Stromal cell of bone marrow (primary cell): ENCODE measurements at regions not wholly inside any gene's neighbourhood (a gene's known extent, or its start where the extent isn't known, plus 50 kb on each side); places are given as distances from the start of the nearest gene placed in this dataset.

Source experiments
- DNase-seq: peaks from one replicate; pipeline ENCODE4 v3.0.0-alpha.2; 2012; ENCODE audit warnings: low read depth

DNA sequence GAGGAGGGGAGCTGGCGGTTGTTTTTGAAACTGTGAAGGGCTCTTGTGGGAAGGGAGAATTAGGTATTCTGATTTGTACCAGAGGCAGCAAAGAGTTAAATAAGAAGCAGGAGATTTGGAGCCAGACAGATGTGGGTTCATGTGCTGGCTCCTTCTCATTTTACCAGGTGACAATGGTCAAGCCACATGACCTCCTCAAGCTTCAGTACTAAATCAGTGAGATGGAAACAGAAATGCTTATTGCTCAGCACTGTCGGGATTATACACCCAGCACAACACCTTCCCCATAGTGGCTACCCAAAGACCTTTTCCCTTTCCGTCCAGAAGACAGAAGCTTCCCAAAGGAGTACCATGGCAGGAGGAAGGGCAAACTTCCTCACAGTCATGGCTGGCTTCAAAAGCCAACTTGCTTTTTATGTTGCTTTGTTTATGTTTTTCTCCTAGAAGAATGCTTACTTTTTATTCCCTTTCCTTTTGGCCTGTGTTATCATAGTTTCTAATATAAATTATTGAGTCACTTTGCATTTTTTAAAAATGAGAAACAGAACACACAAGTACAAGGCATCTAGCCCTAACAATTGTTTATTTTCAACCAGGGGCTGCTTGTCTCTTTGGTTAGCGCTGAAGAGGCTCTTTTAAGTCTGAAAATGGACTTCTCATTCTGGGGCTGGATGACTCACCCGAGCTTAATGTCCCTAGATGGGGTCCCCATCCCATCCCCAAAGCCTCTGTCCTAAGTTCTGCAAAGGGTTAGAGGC is 181.5 kb upstream of the ZBED5 start:
- no peak for DNase-seq

DNA sequence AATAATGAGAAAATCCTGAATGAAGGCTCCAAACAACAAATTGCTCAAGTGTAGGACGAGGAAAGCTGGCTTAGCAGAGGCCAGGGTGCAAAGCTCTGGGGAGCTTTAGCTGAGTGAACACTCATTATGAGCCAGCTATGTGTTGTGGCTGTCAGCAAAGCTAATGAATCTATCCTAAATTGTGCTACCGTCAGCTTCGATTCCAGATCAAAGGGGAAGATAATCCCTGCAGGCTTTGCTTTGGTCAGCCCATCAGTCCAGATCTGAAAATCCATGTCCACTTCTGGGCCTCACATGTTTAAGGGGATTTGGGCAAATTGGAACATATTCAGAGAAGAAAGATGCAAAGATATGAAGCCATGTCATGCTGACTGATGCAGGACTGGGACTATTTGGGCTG is 180.9 kb upstream of the ZBED5 start:
- no peak for DNase-seq

DNA sequence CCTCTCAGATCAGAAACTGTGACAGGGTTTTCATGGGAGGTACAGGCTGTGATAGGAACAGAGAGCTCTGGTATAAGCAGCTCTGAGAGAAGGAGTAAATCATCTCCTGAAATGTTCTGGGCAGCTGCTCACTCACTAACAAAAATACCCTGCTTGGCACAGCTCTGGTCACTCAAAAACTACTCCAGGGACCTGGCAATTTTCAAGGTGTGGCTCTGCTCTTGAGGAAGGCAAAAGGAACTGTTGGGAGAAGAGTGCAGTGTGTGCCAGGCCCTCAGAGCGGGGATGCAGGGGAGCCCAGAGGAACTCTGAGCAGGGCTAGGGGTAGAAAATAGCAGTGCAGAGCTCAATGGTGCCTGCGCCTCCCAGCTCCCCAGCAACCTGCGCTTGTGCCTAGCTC is 180.5 kb upstream of the ZBED5 start:
- DNase-seq: no peak

DNA sequence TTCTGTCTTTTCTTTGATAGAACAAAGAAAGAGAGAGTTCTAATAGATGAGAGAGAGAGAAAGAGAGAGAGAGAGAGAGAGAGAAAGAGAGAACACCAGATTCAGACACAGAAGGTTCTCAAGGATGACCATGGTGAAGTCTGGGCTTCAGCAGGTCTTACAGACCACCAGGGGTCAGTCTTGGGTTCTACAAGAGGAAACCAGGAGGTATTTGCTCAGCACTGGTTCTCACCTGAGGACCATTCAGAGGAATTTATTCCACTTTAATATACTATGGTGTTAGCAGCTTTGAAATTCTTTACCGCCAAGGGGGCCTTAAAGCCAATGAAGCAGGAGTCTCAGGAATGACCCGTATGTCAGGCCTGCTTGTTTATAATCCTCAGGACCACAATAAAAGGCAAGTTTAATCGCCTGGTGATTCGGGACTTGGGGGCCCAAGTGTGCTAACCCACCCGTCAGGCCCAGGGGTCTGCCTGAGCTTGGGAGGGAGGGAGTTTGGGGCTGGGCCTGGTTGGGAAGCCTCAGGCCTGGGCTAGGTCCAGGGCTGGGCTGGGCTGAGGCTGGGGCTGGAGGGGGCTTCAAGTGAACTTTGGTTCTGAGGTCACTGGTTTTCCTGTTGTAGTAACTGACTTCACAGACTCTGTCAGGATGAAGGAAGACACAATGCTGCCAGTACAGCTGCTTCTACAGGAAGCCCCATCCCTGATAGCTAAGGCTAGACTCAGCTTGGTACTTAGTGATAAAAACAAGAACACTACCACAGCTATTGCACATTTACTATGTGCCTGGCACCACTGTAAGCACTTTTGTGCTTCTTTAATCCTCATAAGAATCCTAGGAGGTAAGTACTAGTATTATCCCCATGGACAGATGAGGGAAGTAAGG is 179.2 kb upstream of the ZBED5 start:
- DNase-seq: no peak

DNA sequence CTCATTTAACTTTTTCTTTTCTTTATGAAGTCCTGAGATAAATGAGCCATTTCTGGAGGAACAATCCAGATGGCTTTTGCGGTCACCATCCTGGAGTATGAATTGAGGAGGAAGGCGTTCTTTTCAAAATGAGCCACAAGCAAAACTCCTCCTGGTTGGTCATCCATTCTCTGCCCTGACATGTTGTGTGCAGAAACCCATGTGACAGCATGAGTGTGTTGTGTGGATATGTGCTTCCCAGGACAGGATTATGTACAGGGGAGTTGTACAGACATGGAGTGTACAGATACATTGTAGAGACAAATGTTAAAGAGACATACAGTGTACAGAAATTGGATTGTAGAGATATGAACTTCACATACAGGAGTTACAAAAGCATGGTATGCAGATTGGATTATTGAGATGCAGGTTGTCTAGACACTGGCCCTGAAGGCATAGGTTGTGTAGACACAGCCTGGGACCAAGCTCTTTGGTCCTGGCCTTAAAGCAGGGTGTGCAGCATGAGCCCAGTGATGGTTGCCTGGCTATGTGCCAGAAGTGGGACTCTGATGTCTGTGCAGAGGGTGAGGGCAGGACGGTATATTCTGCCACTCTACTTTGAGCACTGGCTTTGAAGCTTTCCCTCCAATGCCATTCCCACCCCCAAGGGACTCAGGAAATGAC is 178.5 kb upstream of the ZBED5 start:
- DNase-seq: no peak

DNA sequence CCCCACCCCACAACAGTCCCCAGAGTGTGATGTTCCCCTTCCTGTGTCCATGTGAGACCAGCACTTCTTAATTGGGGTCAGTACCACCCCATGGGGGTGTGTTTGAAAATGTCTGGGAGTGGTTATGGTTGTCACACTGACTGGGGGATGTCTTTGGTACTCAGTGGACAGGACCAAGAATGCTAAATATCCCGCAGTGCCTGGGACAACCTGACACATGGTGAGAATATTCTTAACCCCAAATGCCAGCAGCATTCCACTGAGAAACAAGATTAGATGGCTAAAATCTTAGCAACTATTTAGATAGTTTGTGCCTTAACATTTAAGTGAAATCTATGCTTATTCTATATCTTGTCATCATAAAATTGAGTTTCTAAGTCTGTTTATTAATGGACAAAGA is 177.5 kb upstream of the ZBED5 start:
- DNase-seq: no peak

DNA sequence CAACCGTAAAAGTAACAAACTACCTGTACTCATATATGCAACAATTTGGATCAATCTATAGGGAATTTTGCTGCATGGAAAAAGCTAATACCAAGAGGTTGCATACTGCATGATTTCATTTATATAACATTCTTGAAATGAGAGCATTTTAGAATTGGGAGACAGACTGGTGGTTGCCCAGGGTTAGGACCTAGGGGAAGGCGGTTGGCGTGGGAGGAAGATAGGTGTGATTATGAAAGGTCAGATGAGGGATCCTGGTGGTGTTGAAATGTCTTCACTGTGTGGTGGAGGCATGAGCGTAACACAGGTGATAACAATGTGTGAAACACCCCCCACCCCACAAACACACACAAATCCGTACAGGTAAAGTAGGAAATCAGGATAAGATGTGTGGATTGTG is 176.6 kb upstream of the ZBED5 start:
- DNase-seq: no peak

DNA sequence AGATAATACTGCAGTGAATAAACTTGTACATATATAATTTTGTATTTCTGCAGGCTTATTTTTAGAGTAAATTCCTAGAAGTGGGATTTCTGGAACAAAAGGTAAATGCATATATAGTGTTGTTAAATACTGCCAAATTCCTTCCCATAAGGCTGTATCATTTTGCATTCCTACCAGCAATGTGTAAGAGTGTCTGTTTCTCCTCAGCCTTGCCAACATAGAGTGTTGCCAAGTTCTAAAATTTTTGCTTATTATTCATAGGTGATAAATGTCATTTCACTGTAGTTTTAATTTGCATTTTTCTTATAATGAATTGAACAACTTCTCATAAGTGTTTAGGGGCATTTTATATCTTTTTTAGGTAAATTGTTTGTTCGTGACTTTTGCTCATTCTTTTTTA is 174.2 kb upstream of the ZBED5 start:
- DNase-seq: no peak

DNA sequence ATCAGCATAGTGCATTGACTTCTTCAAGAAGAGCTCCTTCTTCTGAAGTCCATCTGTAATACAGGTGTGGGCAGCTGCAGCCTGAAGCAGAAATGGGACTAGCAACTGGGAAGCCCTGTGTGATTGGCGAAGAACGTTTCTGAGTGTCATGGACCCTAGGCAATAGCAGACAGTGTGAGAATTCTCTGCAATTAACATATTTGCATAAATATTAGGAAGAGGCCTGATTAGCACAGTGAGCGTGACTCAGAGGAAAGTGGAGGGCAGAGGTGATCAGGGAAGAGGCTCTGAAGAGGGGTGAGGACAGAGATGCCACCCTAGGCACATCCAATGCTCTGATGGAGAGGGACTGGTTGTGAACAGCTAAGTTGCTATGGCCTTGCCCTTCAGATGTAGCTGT is 171.2 kb upstream of the ZBED5 start:
- no peak for DNase-seq

DNA sequence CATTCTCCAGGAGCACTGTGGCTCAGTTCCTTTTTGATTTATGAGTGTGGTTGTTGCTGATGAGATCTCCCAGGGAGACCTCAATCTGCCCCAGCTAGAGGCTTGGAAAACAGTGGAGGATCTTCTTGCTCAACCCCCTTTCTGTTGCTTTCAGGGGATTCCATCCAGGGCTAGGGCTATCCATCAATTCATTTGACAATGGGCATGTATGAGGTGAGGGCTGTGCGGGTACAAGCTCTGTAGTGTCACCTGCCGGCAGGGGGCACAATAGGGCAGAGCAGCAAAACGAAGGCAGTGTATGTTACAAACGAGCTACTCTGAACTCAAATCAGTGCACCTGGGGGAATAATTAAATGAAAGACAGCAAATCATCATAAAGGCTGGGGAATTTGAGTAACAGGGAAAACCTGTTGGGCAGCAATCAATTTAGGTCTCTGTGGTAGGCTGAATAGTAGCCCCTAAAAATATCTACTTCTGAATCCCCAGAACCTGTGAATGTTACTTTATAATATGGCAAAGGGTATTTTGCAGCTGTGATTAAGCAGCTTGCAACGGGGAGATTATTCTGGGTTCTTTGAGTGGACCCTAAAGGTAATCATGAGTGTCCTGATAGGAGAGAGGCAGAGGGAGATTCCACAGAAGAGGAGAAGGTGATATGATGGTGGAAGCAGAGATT is 170.3 kb upstream of the ZBED5 start:
- DNase-seq: no peak

DNA sequence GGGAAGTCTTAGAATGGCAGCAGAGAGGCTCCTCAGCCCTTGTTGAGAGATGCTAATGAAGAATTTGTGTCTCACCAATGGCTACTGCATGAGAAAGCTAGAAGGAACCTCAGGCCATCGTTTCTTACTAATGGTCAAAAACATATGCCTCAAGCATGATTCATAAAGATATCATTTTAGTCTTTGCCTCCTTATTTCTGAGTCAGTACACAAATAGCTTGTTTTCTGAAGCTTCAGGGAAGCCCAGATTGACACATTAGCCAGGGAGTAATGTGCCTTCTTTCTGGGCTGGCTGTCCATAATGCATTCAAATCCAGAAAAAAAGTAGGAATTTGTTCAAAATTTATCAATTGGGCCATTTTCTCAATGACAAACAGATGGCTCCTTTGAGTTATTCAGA is 169.4 kb upstream of the ZBED5 start:
- peak; percentile 77 for DNase-seq

DNA sequence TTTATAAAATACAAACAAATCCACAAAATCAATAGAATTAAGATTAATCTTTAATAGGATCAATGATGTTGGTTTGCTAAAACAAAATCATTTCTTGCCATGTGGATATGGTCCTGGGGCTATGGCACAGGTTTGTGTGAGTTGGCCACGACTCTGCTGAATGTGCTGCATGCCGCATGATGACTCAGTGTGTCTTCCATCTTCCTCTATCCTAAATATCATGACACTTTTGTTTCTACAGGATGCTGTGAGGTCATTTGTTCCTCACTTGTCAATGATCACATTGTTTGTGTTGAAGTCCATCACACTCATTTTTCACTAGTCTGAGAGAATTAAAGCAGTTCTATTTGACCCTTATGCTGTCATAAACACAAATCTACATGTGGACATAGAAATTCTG is 167.2 kb upstream of the ZBED5 start:
- no peak for DNase-seq

DNA sequence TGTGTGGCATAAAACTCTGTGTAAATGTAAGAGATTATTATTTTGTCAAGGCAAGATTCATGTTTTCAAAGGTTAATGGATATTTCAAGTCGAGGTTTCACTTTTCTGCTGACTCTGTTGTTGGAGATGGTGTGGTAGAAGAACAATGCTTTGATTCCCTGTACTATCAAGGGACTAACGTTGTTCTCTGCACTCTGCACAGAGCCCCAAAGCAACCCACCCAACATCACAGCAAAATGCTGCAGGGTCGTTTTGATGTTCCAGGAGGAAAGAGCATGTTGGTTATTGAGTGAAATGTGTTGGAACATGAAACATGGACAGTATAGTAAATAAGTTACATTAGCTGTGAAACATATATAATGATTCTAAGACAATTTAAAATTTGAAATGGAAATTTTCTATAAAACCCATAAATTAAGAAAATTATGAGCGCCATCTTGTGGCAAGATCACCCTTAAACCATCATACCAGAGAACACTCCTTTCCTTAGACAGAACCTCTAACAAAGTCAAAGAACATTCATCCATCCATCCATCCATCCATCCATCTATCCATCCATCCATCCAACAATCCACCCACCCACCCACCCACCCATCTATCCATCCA is 164.4 kb upstream of the ZBED5 start:
- DNase-seq: no peak

DNA sequence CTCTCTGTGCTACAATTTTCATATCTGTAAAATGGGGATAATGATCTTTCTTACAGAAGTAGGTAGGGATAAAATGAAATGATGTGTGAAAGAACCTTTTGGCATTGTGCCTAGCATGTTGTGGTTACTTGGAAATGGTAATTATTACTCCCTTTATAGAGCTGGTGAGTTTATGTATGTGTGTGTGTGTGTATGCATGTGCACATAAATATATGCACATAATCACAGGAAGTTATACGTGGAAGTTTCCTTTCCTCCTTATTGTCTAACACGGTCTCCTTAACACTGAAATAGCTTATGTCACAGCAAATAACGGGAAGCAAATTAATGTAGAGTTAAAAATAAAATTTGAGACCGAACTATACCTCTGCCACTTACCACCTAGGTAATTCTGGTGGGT is 163.7 kb upstream of the ZBED5 start:
- DNase-seq: no peak

DNA sequence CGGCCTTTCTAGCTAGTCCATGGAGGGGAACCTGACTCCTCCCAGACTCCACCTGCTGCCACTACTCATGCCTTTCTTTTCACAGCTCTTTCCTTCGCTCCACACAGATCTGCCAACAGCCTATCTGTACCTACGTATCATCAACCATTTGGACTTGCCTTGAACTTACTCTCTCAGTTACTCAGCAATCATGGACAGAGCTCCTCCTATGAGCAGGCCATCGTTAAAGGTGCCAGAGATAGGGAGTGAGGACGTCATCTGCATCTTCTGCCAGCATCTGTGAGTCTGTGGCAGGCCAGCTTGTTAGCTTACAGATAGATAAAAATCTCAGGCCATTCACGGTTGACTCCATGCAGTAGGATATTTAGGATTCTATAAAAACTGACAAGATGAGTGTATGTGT is 162.9 kb upstream of the ZBED5 start:
- DNase-seq: no peak

DNA sequence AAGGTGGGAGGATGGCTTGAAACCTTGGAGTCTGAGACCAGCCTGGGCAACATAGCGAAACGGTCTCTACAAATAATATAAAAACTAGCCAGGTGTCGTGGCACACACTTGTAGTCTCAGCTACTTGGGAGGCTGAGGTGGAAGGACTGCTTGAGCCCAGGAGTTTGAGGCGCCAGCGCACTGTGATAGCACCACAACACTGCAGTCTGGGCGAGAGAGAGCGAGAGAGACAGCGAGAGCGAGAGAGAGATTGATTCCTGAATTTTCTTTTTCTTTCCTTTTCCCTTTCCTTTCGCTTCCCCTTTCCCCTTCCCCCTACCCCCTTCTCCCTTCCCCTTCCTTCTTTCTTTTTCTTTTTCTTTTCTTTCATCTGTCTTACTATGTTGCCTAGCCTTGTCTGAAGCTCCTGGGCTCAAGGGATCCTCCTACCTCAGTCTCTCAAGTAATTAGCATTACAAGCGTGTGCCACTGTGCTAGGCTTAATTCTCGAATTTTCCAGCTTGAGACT is 162.4 kb upstream of the ZBED5 start:
- no peak for DNase-seq

DNA sequence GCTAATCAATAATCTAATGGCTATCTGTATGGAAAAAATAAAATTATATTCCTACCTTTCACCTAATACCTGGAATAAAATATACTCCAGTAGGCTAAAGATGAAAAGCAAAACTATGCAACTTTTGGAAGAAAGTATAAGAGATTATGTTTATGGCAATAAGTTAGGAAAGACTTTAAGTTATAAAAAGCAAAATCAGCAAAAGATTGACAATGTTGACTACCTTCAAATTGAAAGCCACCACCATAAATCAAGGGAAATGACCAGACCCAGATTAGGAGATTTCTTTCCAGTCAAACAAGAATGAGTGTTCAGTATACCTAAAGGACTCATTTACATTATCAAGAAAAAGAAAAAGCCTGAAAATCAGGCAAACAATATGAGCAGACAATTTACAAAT is 159.1 kb upstream of the ZBED5 start:
- DNase-seq: no peak

DNA sequence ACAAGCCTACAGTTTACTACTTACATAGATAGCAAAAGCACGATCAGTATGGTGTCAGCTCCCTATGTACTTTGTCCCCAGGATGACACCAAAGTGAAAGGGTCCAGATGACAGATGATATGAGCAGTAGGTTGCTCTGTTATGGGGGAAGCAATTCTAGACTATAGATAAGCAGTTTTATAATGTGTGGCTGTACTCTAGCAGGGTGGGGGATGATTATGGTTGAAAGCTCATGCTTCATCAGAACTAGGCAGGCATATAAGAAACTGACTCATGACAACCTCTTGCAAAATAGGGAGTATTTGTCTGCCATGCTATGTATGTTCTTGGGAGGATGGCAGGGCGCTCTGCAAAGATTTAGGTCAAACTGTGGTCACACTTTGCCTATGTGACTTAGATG is 158.2 kb upstream of the ZBED5 start:
- DNase-seq: no peak

DNA sequence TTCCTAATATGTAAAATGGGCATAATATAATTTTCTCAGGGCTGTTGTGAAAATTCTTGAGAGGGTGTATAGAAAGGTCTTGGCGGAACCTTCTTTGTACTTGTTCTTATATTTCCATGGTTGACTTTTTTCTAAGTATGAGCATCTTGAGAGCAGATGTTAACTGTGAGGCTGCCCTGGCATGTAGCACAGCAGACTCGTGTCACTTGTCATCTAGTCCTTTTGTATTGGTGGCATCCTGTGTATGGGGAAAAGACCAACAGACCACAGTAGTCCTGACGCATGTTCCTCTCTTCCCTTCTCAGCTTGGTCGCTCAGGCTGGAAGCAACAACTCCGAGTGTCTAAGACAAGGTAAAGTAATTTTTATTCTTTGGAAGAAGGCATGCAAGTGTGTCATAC is 153.8 kb upstream of the ZBED5 start:
- DNase-seq: no peak

DNA sequence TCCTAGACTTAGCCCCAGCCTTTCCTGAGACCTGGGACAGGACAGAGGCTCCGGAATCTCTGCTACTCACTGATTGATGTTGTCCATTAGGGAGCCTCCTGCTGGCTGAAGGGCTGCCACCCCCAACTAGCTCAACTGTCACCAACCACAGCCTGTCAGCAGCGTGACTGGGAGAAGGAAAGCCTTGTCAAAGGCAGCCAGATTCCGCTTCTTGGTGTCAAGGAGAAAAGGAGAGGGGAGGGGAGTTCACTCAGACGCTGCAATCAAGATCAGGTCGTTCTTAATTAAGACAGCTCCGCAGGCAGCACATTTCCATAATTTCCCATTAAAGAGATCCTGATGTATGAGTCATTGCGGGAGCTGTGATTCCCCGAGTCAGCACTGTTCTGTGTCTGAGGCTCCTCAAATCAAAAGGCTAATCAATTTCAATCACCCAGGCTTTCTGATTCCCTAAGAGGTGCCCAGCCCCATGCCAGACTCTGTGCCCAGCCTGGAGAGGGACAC is 152.8 kb upstream of the ZBED5 start:
- DNase-seq: no peak

DNA sequence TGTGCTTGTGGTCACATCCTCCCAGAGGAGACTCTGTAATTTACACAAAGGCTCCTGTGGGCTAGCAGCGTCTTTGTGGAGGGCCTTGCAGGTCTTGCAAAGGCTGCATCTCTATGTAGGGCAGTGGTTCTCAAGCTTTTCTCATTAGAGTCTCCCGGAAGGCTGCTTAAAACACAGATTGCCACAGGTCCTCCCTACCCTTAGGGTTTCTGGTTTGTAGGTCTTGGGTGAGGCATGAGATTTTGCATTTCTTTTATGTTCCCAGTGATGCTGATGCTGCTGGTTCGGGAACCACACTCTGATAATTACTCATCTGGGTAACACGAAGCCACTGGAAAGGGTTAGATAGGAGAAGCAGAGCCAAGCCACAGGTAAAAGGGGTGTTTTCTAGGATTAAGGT is 151.3 kb upstream of the ZBED5 start:
- no peak for DNase-seq

DNA sequence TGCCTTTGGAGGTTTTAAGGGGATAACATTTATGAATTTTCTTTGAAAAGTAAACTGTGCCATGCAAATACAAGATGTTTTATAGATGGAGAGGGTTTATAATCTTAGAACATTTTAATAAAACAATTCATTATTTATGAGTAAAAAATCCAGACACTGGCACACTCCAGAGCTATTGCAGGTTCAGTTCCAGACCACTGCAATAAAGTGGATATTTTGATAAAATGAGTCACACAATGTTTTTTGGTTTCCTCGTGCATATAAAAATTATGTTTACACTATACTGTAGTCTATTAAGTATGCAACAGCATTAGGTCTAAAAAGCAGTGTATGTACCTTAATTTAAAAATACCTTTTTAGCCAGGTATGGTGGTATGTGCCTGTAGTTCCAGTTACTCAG is 146.2 kb upstream of the ZBED5 start:
- no peak for DNase-seq
